ENCODE measurements at regions not wholly inside any gene's neighbourhood (a gene's known extent, or its start where the extent isn't known, plus 50 kb on each side); places are given as distances from the start of the nearest gene placed in this dataset.

GRCh38 chr5:74953554-74953936 is 87.4 kb upstream of the FAM169A start:
- WGBS, 2 donors = 97% methylated on average over 5 of the region's 5 CpGs
- TF ChIP-seq EP300 (IDR thresholded peaks at IDR 0.05) (no peak), POLR2AphosphoS5 (IDR thresholded peaks at IDR 0.05) (no peak), POLR2A (IDR thresholded peaks at IDR 0.05) (no peak), CTCF (IDR thresholded peaks at IDR 0.05) (no peak)
- H3K9me3 ChIP-seq = no peaks in the 10 kb centered on the region
- no peaks in the 10 kb centered on the region for H3K36me3 ChIP-seq
- H3K27ac ChIP-seq = no peak overlapping the region
- DNase-seq = no peak
- intact Hi-C loops (cut with DNase I) = no loop called here
- H3K27me3 ChIP-seq = no peaks in the 10 kb centered on the region
- H3K4me3 ChIP-seq = no peak overlapping the region
- H3K4me1 ChIP-seq = no peaks in the 10 kb centered on the region

GRCh38 chr5:74952406-74952805 is 86.2 kb upstream of the FAM169A start:
- intact Hi-C loops (cut with DNase I) = no loop called here
- DNase-seq = no peak

GRCh38 chr5:74951865-74952264 is 85.7 kb upstream of the FAM169A start:
- intact Hi-C loops (cut with DNase I) = no loop called here
- no peak for DNase-seq
- H3K27me3 ChIP-seq = no peaks in the 10 kb centered on the region
- no peak overlapping the region for H3K4me3 ChIP-seq
- no peaks in the 10 kb centered on the region for H3K36me3 ChIP-seq
- no peaks in the 10 kb centered on the region for H3K4me1 ChIP-seq
- TF ChIP-seq CTCF (IDR thresholded peaks at IDR 0.05) = no peak
- no peak for TF ChIP-seq POLR2AphosphoS5 (IDR thresholded peaks at IDR 0.05)
- TF ChIP-seq POLR2A (IDR thresholded peaks at IDR 0.05) = no peak
- no peak for TF ChIP-seq EP300 (IDR thresholded peaks at IDR 0.05)
- no peaks in the 10 kb centered on the region for H3K9me3 ChIP-seq
- no peak overlapping the region for H3K27ac ChIP-seq

More at GRCh38 chr5:74952406-74952805, 86.2 kb upstream of the FAM169A start:
- H3K9me3 ChIP-seq = no peaks in the 10 kb centered on the region
- H3K27ac ChIP-seq = no peak overlapping the region
- H3K36me3 ChIP-seq = no peaks in the 10 kb centered on the region
- H3K27me3 ChIP-seq = no peaks in the 10 kb centered on the region
- TF ChIP-seq EP300 (IDR thresholded peaks at IDR 0.05) (no peak), POLR2A (IDR thresholded peaks at IDR 0.05) (no peak), CTCF (IDR thresholded peaks at IDR 0.05) (no peak), POLR2AphosphoS5 (IDR thresholded peaks at IDR 0.05) (no peak)
- WGBS, 2 donors = 80 to 81% methylated on average over 4 of the region's 4 CpGs
- no peak overlapping the region for H3K4me3 ChIP-seq
- no peaks in the 10 kb centered on the region for H3K4me1 ChIP-seq

GRCh38 chr5:74950836-74951515 is 84.8 kb upstream of the FAM169A start:
- TF ChIP-seq EP300 (IDR thresholded peaks at IDR 0.05) = no peak
- no peak for TF ChIP-seq POLR2A (IDR thresholded peaks at IDR 0.05)
- no peak for TF ChIP-seq POLR2AphosphoS5 (IDR thresholded peaks at IDR 0.05)
- TF ChIP-seq CTCF (IDR thresholded peaks at IDR 0.05) = no peak
- Histone ChIP-seq H3K9me3 (no peaks in the 10 kb centered on the region), H3K4me3 (no peak overlapping the region), H3K4me1 (no peaks in the 10 kb centered on the region), H3K36me3 (no peaks in the 10 kb centered on the region), H3K27me3 (no peaks in the 10 kb centered on the region), H3K27ac (no peak overlapping the region)
- 78% methylated on average over 1 of the region's 1 CpG for WGBS, 2 donors
- intact Hi-C loops (cut with DNase I) = no loop called here
- DNase-seq = no peak

- intact Hi-C loops (cut with DNase I) = no loop called here
- Histone ChIP-seq H3K9me3 (no peaks in the 10 kb centered on the region), H3K27me3 (no peaks in the 10 kb centered on the region), H3K4me3 (no peak overlapping the region), H3K4me1 (no peaks in the 10 kb centered on the region), H3K36me3 (no peaks in the 10 kb centered on the region), H3K27ac (no peak overlapping the region)
- no peak for TF ChIP-seq EP300 (IDR thresholded peaks at IDR 0.05)
- no peak for TF ChIP-seq CTCF (IDR thresholded peaks at IDR 0.05)
- TF ChIP-seq POLR2AphosphoS5 (IDR thresholded peaks at IDR 0.05) = no peak
- no peak for TF ChIP-seq POLR2A (IDR thresholded peaks at IDR 0.05)
- WGBS, 2 donors = 57% methylated on average over 5 of the region's 5 CpGs
- DNase-seq = no peak
Observed at GRCh38 chr5:74949976-74950375, 83.8 kb upstream of the FAM169A start.

Measured in sigmoid colon (tissue), 6 donors.